ENCODE measurements at regions not wholly inside any gene's neighbourhood (a gene's known extent, or its start where the extent isn't known, plus 50 kb on each side); places are given as distances from the start of the nearest gene placed in this dataset.

GRCh38 chr14:34344318-34344717, 117.7 kb downstream of the SPTSSA start:
- no peak for TF ChIP-seq CTCF (optimal IDR thresholded peaks at IDR 0.05 in 1 of 3, IDR thresholded peaks at IDR 0.05 in 1 of 3, conservative IDR thresholded peaks at IDR 0.05 in 1 of 3; ENCODE audit: extremely low read depth in 1 of 3, insufficient read depth in 2 of 3, low read length in 3 of 3)
- no peak for TF ChIP-seq EZH2 (IDR thresholded peaks at IDR 0.05; ENCODE audit: low read length)

Measured in keratinocyte (primary cell).